Islet of Langerhans (tissue), 1 donor: ENCODE measurements at regions not wholly inside any gene's neighbourhood (a gene's known extent, or its start where the extent isn't known, plus 50 kb on each side); places are given as distances from the start of the nearest gene placed in this dataset.
"Not testable (repeated sequence)": the region's sequence is repeated elsewhere in the genome, so short reads cannot be mapped to it uniquely, and the experiment has no call there.

Experiments
- FAIRE-seq: peaks from one replicate; lab custom pipeline; 2011; peaks lifted over from hg19 to GRCh38; lab: Jason Lieb, UNC

- FAIRE-seq: no peak
Observed at GRCh38 chr2:234722176-234722575, 225.3 kb upstream of the ARL4C start.

GRCh38 chr2:234719116-234719716 lies 222.3 kb upstream of the ARL4C start:
- no peak for FAIRE-seq

GRCh38 chr2:234716271-234716670 lies 219.4 kb upstream of the ARL4C start:
- FAIRE-seq: no peak

DNA sequence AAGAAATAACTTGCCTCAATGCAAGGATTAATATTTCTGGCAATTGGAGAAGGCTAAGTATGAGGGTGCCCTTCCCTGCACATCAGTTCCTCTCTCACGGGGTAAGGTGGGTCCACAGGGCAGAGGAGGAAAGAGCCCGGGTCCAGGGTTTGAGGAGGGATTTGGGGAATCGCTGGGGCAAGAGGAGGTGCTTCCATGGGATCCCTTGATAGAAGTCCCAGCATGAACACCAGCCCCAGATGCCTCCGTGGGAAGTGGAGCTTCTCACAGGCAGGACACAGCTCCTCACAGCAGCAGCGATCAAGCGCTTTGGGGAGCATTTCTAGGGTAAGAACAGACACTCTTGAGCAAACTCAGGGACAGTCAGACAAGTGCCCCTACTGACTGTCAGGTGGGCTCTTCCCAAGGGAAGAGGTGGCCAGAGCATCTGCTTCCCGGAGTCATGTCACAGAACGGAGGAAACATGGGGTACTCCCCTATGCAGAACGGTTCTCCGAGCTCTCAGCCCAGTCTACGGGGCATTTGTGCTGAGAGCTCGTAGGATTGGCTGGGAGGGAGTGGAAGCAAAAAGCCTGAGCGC lies 218.9 kb upstream of the ARL4C start:
- no peak for FAIRE-seq

GRCh38 chr2:234714711-234715110 lies 217.8 kb upstream of the ARL4C start:
- no peak for FAIRE-seq

DNA sequence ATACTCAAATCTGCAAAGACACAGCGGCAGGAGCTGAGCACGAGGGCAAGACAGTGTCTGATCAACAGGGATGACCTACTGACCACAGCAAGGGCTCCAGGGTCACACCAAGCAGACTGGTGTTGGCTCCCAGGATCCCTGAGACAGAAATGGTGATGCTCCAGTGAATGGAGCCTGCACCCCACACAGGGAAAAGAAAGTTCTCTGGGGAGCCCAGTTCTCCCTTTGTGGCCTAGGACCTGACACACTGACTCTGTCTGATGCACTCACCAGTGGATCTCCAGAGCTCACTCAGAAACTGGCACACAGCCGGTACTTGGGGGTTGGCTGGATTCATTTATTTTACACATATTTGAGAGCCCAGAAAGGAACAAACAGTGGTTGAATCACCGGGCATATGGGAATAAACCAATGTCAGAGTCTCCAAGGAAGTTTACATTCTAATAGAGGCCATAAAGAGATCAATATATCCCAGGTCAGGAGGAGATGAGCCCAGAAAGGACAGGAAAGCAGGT lies 215.6 kb upstream of the ARL4C start:
- no peak for FAIRE-seq

GRCh38 chr2:234711308-234711707 lies 214.4 kb upstream of the ARL4C start:
- no peak for FAIRE-seq

GRCh38 chr2:234710587-234710986 lies 213.7 kb upstream of the ARL4C start:
- FAIRE-seq: no peak

DNA sequence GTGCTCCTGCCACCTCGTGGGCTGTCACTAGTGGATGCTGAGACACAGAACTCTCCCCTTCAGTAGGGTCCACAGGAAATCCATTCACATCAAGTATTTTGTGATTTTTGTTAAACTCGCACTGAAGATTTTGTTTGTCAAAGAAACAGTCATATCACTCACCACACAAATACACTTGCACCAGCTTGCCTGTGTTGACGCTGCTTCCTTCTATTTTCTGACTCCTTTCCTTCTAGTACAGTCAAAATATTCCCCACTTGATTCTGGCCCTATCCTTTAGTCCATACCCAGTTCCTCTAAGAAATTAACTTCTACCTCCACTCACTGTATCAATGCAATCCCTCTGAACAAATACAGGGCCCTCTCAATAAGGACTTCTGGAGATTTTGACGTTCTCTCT lies 213.2 kb upstream of the ARL4C start:
- no peak for FAIRE-seq

GRCh38 chr2:234708717-234709116 lies 211.8 kb upstream of the ARL4C start:
- FAIRE-seq: no peak

DNA sequence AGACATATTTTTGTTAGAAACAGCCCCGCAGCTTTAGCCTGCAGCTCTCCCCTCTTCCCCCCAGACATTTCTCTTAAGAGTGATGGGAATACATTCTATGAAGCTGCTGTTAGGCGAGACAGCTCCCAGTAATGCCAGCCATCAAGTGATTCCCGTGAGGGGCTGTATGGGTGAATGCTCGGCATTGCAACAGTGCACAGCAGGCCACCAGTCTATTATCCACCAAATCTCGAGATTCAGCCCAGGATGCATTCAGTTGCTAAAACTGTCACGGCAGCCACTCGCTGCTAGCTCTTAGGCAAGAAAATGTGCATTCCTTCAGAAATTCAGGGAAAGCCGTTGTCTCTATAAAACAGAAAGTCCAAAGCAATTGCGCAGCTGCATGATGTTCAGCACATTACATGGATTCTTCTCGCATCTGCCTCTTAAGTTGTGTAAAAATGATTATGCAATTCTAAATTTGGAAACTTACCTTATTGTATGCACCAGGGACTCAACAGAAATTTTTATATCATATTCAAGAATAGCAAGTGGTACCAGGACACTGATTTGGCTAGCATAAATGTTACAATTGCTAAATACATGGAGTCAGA lies 211.3 kb upstream of the ARL4C start:
- no peak for FAIRE-seq

DNA sequence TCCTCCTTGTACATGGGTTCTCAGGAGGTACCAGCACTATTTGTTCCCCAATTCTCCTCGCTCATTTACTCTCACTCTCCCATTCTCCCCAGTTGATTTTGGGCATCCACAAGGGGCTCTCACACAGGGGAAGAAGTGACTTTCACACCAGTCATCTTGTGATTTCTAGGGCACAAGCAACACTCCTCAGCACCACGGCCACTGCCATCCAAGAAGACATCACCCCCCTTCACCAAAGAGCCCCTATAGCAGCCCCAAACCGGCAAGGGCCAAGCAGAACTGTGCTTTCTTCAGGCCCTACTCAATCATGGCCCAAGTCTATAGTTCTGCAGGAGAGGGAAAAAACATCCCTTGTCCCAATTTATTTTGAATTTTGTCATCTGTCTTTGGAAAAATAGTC lies 209.2 kb upstream of the ARL4C start:
- no peak for FAIRE-seq

DNA sequence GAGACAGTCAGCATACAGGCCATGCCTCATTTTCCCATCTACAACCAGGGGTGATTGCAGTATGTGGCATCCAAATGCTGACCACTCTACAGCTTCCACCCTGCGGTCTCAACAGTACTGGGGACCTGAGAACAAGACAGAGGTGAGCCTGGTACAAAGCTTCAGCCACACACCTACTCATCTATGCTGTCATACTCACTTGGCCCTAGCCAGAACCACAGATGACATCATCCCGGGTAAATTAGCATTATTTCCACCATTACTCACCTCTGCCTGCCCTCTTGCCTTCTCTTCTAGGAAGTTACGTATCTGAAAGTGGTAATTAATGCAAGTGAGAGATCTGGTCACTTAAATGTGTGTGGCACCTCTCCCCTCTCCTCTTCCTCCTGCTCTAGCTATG lies 208.2 kb upstream of the ARL4C start:
- FAIRE-seq: no peak

GRCh38 chr2:234703258-234703657 lies 206.4 kb upstream of the ARL4C start:
- no peak for FAIRE-seq

DNA sequence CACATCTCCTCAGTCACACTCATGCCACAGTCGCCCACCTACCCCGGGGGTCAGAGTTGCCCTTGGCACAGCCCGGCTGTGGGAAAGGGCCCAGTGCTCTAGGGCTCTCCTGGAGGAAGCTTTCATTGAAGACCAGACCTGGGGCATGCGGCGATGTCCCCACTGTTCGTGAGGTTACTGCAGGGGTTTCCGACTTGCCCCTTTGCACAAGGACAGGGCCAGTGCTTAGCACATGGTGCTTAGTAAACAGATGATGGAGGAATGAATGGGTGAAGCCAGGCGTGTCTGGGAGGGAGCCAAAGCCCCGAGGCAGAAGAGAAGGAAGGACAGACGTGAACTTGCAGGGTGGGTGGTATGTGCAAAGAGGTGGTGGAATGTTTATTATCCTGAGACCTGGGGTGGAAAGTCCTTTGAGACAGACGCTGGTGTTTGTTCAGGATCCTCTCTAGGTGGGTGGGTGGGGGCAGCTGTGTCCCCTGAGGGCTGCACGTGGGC lies 205.9 kb upstream of the ARL4C start:
- FAIRE-seq: no peak

- FAIRE-seq: no peak
Observed at GRCh38 chr2:234701841-234702240, 205.0 kb upstream of the ARL4C start.

- FAIRE-seq: no peak
Observed at GRCh38 chr2:234701421-234701820, 204.5 kb upstream of the ARL4C start.

DNA sequence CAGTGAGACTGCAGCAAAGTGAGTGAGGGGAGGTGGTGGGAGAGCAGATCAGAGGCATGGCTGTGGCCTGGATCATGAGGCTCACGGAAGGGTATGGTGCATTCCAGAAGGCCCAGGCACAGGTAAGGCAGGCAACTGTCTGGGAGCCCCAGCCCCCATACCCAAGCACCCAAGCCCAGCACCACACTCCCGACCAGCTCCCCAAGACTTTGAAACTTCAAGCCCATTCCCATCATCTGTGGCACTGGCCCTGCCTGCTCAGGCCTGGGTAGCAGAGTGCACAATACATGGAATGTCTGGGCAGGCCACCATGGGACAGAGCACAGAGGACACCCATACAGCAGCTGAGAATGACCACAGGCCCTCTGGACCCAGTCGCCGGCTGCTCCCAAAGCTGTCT lies 202.6 kb upstream of the ARL4C start:
- no peak for FAIRE-seq

- FAIRE-seq: not testable (repeated sequence)
Observed at GRCh38 chr2:234697300-234697876, 200.5 kb upstream of the ARL4C start.

DNA sequence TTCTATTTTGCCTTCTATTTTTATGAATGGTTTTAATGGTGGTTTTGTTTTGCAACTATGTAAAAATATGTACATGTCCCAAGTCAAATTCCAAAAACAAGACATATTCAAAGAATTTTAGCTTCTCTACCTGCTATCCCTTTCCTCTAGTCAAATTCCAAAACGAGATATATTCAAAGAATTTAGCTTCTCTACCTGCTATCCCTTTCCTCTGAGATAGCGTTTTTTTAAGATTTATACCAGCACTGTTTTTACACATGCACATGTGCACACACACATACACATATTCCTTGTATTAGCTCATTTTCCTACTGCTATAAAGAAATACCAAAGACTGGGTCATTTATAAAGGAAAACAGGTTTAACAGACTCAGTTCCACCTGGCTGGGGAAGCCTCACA lies 199.1 kb upstream of the ARL4C start:
- FAIRE-seq: no peak

GRCh38 chr2:234694244-234695013 lies 197.5 kb upstream of the ARL4C start:
- FAIRE-seq: no peak

GRCh38 chr2:234693681-234694190 lies 196.9 kb upstream of the ARL4C start:
- not testable (repeated sequence) for FAIRE-seq
